ENCODE measurements at regions not wholly inside any gene's neighbourhood (a gene's known extent, or its start where the extent isn't known, plus 50 kb on each side); places are given as distances from the start of the nearest gene placed in this dataset.

DNA sequence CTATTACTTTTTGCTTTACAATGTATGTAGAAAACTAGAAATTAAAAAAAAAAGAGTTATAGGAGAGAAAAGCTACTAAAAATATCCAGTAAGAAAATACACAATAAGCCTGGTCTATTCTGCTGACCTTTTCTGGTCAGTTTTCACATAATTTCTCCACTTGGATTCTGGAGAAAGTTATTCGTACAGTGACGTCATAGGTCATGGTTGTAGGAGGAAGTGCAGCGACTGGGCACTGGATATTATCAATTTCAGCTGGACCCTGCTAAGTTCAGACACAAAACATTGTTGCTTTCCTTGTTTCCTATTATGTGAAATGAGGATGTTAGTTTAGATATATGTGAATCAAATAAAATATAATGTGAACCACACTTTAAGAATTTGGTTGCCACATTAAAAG is 201.2 kb downstream of the MTRR start:
- Mint-ChIP-seq H3K4me1 (no peaks in the 10 kb centered on the region), H3K9me3 (peaks cover 7% of the 10 kb centered on the region; the same call in 1 of the 2 replicates), H3K4me3 (no peak overlapping the region), H3K36me3 (no peaks in the 10 kb centered on the region), H3K27me3 (ENCODE audit: low read depth) (no peaks in the 10 kb centered on the region), H3K27ac (no peak overlapping the region)
- TF ChIP-seq OVOL2 (CRISPR knock-in tag; IDR thresholded peaks at IDR 0.05; ENCODE audit: borderline replicate concordance) (no peak), FOXP1 (CRISPR knock-in tag; IDR thresholded peaks at IDR 0.05; ENCODE audit: borderline replicate concordance) (no peak), ZNF416 (CRISPR knock-in tag; IDR thresholded peaks at IDR 0.05) (no peak), PRRX2 (CRISPR knock-in tag; IDR thresholded peaks at IDR 0.05) (no peak), TEAD4 (CRISPR knock-in tag; IDR thresholded peaks at IDR 0.05) (no peak), ATF1 (CRISPR knock-in tag; IDR thresholded peaks at IDR 0.05) (no peak), GABPB1 (CRISPR knock-in tag; IDR thresholded peaks at IDR 0.05) (no peak), USF2 (CRISPR knock-in tag; IDR thresholded peaks at IDR 0.05) (no peak), CREB1 (CRISPR knock-in tag; IDR thresholded peaks at IDR 0.05) (no peak), ERG (CRISPR knock-in tag; IDR thresholded peaks at IDR 0.05) (no peak), NFYB (CRISPR knock-in tag; conservative IDR thresholded peaks at IDR 0.05; ENCODE audit: low read depth) (no peak), ZNF317 (CRISPR knock-in tag; IDR thresholded peaks at IDR 0.05; ENCODE audit: borderline replicate concordance, low read depth) (no peak), ZNF263 (CRISPR knock-in tag; IDR thresholded peaks at IDR 0.05; ENCODE audit: low read depth) (no peak), NR3C1 (CRISPR knock-in tag; conservative IDR thresholded peaks at IDR 0.05; ENCODE audit: low read depth) (no peak), FOXK1 (CRISPR knock-in tag; IDR thresholded peaks at IDR 0.05) (no peak), FOXJ3 (CRISPR knock-in tag; IDR thresholded peaks at IDR 0.05; ENCODE audit: borderline replicate concordance) (no peak), MYBL2 (CRISPR knock-in tag; IDR thresholded peaks at IDR 0.05) (no peak), SP1 (CRISPR knock-in tag; conservative IDR thresholded peaks at IDR 0.05) (no peak)
- TF ChIP-seq, protein P1, sequence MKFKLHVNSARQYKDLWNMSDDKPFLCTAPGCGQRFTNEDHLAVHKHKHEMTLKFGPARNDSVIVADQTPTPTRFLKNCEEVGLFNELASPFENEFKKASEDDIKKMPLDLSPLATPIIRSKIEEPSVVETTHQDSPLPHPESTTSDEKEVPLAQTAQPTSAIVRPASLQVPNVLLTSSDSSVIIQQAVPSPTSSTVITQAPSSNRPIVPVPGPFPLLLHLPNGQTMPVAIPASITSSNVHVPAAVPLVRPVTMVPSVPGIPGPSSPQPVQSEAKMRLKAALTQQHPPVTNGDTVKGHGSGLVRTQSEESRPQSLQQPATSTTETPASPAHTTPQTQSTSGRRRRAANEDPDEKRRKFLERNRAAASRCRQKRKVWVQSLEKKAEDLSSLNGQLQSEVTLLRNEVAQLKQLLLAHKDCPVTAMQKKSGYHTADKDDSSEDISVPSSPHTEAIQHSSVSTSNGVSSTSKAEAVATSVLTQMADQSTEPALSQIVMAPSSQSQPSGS (CRISPR knock-in tag; IDR thresholded peaks at IDR 0.05; ENCODE audit: borderline replicate concordance, low read depth) = no peak
- no peak for DNase-seq (ENCODE audit: low spot score)
- ChIA-PET CTCF (no interaction called here), POLR2A (no interaction called here)
- no peak for ATAC-seq

- H3K27ac Mint-ChIP-seq = no peak overlapping the region
- no peak for TF ChIP-seq CREM (CRISPR knock-in tag; IDR thresholded peaks at IDR 0.05)
- no peak for TF ChIP-seq TCF7 (CRISPR knock-in tag; IDR thresholded peaks at IDR 0.05; ENCODE audit: low read depth)
- no peak for TF ChIP-seq ZNF317 (CRISPR knock-in tag; IDR thresholded peaks at IDR 0.05; ENCODE audit: borderline replicate concordance, low read depth)
- no peak for TF ChIP-seq ETV6 (CRISPR knock-in tag; IDR thresholded peaks at IDR 0.05)
- TF ChIP-seq MAX (CRISPR knock-in tag; IDR thresholded peaks at IDR 0.05) = no peak
- ChIA-PET POLR2A (no interaction called here), CTCF (no interaction called here)
- H3K36me3 Mint-ChIP-seq = no peaks in the 10 kb centered on the region
- ATAC-seq = no peak
- H3K4me3 Mint-ChIP-seq = no peak overlapping the region
- H3K9me3 Mint-ChIP-seq = peaks cover 10% of the 10 kb centered on the region
- H3K4me1 Mint-ChIP-seq = no peaks in the 10 kb centered on the region
- no peak for DNase-seq (ENCODE audit: low spot score)
- H3K27me3 Mint-ChIP-seq (ENCODE audit: low read depth) = no peaks in the 10 kb centered on the region
Measured at GRCh38 chr5:8079056-8079455, 210.1 kb downstream of the MTRR start.
